Stimulated activated CD4-positive, alpha-beta T cell treated with anti-CD3 and anti-CD28 coated beads, Interleukin-1b, Interleukin-23, amount 100 ng/mL, for 24 hours (primary cell): ENCODE measurements at regions not wholly inside any gene's neighbourhood (a gene's known extent, or its start where the extent isn't known, plus 50 kb on each side); places are given as distances from the start of the nearest gene placed in this dataset.
"Not testable (repeated sequence)": the region's sequence is repeated elsewhere in the genome, so short reads cannot be mapped to it uniquely, and the experiment has no call there.

Experiments
- DNase-seq, 4 experiments: peaks; one replicate each; pipeline ENCODE4 v3.0.0-alpha.2; 2020; ENCODE audit warnings: low read depth in 4 of 4, low spot score in 1 of 4

DNA sequence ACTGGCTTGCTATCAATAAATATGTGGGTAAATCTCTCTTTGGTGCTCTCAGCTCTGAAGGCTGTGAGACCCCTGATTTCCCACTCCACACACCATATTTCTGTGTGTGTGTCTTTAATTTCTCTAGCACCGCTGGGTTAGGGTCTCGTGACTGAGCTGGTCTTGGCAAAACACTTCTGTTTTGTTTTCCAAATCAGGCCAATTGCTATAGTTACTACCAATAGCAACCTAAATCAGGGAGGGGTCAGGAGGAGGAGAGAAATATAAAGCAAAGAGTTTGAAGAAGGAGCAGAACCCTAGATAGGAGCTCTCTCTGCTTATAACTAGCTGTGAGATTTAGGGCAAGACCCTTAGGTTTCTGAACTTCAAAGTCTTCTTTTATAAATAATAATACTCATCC, 250.5 kb upstream of the IGFBP7 start:
- DNase-seq = no peak

DNA sequence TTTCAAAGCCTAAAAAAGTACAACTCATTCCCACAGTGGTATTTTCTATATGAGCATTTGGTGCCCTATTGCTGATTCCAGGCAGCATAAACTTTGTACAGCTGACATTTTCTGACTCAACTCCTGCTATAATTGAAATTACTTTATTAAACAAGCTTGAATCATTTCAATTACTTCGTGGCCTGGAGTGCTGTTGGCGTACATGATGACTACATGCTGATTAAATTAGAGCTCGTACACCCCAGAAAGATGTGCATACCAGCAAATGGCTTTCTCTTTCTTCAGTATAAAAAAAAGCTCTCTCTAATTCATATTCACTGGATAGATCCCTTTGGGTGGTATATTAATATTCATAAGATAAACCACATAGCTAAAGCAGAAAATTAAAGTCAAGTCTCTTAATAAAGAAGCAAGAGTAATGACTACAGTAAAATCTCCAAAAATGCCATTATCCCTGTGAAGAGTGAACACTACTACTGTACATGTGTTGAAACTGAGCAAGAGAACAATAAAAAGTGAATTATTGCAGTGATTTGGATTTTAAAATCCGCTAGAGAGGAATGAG, 245.0 kb upstream of the IGFBP7 start:
- no peak for DNase-seq

DNA sequence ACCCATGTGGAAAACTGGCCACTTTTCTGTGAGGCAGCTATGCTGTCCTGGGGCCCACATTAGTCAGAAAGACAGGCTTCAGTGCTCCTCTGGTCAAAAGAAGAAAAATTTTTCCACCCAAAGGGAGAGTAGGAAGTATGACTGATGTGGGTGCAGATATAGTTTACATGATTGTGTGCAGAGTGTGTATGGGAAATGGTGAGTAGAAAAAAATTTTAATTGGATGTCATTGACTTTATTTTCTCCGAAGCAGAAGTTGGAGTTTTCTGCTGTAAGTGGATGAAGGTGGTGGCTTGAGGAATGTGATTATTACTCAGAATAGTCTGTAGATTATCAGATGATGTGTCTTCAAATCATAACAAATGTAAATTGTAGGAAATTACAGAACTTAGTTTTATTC, 241.5 kb upstream of the IGFBP7 start:
- DNase-seq = no peak

DNA sequence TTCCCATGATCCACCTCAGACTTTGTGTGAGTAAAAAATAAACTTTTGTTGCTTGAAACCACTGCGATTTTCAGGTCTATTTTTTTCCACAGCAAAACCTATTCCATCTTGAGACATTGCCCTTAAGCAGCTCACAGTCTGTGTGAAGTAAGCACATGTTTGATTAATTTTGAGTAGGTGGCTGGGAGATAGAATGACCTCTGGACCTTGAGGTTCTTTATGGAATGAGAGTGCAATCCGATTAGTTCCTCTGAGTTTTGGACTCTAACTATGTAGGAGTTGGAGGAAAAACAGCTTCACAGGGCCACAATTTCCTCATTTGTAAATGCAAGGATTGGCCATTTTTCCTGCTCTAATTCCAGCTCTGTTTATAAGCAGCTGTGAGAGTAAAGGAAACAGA, 234.1 kb upstream of the IGFBP7 start:
- no peak for DNase-seq

DNA sequence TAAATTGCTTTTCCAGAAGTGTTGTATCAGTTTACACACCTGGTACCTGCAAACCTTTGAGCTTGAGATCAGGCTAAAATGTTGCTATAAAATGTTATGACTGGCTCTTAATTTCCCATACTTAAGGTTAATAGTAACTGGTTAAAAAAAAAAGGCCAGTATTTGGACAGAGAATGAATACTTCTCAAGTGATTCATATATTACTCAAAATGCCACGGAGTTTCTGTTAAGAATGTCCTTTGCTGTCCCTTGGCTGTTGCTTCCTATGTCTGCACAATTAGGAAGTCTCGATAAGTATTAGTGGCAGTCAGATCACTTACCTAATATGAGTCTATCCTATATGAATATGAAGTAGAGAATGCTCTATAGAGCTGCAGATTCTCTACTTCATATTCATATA, 232.2 kb upstream of the IGFBP7 start:
- DNase-seq = no peak

DNA sequence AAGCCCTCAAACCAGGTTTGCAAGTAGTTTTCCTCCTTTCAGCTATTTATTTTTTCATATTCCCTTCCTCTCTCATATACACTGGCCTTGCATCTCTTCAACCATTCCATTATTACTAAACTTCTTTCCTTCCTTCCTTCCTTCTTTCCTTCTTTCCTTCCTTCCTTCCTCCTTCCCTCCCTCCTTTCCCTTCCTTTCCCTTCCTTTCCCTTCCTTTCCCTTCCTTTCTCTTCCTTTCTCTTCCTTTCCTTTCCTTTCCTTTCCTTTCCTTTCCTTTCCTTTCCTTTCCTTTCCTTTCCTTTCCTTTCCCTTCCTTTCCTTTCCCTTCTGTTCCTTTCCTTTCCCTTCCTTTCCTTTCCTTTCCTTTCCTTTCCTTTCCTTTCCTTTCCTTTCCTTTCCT, 228.7 kb upstream of the IGFBP7 start:
- not testable (repeated sequence) for DNase-seq

DNA sequence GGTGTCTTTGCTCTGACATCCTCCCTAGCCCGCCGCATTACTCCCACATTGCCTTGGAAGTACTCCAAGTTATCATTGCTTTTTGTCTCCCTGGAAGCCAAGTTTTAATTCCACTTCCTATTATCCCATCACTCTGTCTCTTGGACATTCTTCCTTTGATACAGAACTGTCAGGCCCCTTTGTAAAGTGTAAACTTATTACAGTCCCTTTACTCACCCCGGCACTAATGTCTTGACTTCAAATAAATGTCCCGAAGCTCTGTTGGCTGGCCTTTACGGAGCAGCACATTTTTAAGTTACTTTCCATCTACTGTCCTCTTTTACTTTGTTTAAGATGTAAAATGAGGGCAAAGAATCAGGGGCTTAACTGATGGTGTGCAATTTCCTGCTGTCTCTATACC, 223.5 kb upstream of the IGFBP7 start:
- DNase-seq = no peak

DNA sequence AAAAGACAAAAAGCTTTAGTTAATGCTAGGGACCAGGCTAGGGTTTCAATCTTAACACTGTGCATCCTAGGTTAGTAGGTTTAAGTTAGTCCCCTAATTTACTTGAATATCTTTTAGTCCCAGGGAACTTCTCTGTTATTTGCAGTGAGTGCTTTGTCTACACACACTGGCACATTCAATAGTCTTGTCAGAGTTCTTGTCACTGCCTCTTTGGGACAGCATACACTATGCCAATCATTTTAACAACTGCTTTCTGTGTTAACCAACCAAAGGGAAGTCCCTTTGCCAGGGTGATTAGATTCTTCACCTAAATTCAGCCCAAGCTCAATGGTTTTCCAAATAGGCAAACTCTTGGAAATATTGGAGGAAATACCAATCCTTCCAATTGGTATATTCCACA, 221.8 kb upstream of the IGFBP7 start:
- no peak for DNase-seq

DNA sequence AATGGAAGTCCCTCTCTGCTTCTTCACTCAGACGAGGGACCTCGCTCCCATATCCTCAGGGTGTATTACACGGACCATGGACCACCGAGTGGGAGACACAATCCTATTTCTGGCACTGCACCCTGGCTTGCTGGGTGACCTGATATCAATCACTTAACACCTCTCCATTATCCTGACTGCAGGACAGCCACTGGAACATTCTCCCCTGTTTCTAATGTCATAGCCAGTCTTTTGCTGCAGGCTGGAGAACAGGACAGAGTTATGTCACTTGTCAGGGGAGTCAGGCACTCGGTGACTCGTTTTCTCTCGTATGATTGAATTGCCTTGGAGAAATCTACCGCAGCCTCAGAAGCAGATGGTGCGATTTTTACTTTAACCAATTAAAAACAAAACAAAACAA, 219.1 kb upstream of the IGFBP7 start:
- DNase-seq = no peak

DNA sequence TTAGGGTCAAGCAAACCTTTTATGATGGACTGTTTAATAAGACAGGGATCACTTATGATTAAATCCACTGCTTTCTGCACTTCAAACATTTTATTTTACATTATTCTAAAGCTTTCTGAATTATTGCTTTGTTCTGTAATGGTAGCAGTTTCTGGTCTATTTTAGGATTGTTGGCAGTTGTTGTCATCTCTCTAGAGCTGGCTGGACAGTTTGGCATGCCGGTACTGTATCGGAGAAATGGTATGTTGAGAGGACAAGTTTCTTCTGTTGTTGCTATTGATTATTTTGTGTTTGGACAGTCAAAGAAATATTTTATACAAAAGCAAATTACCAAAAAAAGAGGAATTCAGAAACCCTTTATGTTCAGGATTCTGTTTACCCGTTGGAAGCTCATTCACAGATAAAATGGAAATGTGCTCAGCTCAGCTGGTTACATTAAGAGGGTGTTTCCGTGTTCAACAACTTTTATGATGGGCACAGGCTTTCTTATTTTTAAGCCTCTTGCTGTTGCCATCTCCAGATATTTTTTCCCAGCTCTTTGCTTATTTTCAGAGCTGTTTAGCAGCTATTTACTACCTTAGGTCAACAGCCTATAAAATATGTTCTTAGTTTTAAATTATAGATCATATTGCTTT, 214.6 kb upstream of the IGFBP7 start:
- DNase-seq = no peak

DNA sequence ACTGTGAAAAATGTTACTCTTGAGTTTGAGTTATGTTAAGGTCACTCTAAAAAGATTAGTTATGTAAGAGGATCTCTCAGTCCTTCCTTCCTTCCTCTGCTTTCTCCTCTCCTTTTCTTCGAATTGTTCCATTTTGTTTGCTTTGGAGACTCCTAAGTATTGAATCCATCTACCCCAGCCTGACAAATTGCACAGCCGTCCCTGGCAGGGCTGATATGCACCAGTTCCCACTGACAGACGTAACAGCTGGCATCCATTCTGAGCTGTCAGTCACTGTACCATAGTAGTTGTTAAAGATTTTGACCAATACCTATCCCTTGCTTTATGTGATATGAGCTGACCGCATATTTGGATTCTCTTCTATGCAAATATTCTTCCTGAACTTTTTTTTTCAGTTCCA, 210.7 kb upstream of the IGFBP7 start:
- no peak for DNase-seq

DNA sequence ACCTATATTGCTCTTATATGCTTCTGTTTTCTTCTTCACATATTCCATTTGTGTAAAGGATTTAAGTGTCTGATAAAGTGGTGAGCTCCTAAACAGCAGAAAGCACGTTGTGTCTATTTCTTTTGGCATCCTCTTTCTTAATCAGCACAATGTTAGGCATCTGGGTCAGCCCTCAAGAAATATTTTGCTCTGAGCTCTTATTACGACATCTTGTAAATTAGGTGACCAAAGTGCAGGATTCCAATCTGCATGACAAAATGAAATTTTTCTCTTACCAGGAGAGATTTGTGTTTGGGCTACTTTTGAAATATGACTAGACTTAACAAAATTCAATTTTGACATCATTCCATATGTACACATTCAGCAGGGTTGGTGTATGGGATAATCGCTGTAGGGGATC, 210.0 kb upstream of the IGFBP7 start:
- no peak for DNase-seq

DNA sequence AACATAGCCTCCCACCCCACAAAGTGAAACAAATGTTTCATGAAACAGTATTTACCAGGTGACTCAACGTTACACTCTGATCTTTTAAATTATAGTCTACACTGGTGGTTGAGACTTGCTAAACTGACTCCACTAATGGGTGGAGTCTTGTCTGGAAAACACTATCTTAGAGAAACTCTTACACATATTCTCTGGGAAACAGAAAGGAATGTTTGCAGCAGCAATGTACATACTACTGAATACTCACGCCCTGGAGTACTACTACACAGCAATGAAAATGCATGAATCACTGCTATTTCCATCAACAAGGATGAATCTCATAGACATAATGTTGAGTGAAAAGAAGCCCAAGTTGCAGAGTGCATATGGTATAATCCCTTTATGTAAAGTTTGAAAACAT, 208.5 kb upstream of the IGFBP7 start:
- no peak for DNase-seq

DNA sequence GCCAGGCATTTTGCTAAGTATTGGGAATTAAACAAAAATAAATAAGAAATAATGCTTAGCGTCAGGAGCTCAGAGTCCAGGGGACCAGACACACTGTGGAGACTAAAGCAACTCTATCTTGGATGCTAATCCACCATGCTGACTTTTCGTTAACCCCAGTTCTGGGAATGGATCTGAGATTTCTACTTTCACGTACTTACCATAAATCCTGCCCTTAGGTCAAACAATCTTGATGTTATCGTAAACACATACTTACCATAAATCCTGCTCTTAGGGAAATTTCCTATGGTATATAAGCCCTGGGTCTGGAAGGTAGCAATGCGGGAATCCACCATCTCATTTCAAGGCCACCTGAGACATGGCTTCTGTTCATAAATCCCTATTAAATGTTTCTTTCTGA, 204.5 kb upstream of the IGFBP7 start:
- DNase-seq = no peak

DNA sequence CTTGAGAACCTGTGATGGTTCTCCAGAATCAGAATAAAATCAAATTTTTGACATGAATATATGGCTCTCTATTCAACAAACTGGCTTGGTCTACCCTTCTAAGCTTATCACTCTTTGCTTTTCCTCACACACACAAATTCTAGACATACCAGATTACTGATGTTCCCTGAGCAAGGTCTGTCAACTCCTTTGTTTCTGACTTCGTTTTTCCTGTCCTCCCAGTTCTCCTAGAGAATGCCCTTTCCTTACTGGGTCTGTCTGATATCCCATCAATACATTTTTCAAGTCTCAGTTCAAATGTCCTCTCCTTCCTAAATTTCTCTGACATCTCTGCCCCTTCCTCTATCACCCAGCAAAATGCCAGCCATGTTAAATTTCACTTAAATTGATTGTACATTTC, 202.1 kb upstream of the IGFBP7 start:
- DNase-seq = no peak

DNA sequence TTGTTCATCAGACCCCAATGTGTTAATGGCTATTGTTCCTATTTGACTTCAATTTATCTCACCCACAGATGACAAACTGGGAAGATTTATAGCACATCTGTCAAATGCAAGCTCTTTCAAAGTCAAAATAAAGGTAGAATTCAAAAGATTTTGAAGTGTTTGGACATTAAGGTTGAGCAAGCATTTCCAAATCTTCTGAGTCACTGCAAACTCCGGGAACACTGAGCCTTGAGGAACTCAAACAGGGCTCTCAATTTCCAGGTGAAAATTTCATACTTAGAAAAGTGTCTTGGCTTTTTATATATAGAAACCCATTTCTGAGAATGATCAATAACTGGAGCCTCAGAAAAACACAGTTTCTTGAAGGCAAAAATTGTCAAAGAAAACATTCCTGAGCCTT, 199.5 kb upstream of the IGFBP7 start:
- no peak for DNase-seq

DNA sequence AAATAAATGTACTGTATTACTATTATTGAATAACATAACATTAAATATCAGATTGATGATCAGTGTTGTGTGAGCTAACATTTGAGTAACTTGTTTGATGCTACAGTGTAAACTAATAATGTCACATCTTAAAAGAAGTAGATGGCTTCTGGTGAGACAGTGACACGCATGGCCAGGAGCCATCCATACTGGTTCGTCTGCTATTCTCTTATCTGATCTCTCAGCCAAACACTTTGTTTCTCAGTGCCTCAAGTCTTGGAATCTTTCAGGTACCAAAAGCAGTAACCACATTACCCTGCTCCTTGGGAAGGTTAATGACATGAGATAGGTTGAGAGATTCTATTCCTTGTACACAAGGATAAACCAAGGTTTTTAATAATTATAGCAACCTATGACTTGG, 198.1 kb upstream of the IGFBP7 start:
- DNase-seq = no peak

DNA sequence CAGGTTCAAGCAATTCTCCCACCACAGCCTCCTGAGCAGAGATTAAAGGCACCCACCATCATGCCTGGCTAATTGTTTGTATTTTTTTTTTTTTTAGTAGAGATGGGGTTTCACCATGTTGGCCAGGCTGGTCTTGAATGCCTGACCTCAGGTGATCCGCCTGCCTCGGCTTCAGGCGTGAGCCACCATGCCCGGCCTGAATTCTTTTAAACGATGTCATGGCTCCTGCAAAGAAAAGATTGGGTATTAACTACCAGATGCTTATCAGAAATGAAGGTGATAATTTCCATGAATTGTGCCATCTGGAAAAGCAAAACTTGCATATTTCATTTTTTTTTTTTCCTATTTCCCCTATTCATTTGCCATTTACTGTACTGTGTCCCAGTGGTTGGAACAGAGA, 195.7 kb upstream of the IGFBP7 start:
- no peak for DNase-seq

DNA sequence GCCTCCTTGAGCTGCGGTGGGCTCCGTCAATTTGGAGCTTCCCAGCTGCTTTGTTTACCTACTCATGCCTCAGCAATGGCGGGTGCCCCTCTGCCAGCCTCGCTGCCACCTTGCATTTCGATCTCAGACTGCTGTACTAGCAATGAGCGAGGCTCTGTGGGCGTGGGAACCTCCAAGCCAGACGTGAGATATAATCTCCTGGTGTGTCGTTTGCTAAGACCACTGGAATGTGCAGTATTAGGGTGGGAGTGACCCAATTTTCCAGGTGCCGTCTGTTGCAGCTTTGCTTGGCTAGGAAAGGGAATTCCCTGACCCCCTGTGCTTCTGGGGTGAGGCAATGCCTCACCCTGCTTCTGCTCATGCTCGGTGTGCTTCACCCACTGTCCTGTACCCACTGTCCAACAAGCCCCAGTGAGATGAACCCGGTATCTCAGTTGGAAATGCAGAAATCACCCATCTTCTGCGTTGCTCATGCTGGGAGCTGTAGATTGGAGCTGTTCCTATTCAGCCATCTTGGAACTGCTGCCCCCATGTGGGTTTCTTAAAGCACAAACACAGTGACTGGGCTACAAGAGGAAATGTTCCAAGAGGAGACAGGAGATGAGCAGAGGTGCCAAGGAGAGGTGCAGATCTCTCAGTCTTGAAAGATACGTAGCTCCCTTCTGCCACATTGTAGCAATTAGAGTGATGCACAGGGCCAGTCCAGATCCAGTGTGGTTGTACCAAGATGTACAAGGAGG, 193.0 kb upstream of the IGFBP7 start:
- DNase-seq = no peak

DNA sequence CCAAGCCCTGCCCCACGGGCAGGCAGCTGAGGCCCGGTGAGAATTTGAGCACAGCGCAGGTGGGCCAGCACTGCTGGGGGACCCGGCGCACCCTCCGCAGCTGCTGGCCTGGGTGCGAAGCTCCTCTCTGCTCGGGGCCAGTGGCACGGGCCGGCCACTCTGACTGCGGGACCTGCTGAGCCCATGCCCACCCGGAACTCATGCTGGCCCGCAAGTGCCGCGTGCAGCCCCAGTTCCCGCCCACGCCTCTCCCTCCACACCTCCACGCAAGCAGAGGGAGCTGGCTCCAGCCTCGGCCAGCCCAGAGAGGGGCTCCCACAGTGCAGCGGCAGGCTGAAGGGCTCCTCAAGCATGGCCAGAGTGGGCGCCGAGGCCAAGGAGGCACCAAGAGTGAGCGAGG, 190.1 kb upstream of the IGFBP7 start:
- DNase-seq = not testable (repeated sequence)

DNA sequence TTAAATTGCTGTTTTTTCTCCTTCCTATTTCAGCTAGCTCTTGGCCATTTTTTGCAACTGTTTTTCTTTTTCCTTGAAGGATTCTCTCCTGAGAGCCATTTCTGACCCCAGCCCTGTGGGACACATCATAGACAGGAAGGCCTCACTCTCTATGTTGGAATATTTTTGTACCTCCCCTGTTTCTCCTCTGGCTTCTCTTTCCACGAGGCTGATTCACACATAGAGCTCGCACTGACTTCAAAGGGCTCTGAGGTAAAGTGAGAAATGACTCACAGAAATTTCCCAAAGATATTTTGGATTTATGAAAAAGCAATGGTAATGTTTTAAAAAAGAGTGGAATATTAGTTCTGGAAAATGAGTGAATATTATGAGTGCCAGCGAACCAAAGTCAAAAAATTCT, 181.7 kb upstream of the IGFBP7 start:
- no peak for DNase-seq

DNA sequence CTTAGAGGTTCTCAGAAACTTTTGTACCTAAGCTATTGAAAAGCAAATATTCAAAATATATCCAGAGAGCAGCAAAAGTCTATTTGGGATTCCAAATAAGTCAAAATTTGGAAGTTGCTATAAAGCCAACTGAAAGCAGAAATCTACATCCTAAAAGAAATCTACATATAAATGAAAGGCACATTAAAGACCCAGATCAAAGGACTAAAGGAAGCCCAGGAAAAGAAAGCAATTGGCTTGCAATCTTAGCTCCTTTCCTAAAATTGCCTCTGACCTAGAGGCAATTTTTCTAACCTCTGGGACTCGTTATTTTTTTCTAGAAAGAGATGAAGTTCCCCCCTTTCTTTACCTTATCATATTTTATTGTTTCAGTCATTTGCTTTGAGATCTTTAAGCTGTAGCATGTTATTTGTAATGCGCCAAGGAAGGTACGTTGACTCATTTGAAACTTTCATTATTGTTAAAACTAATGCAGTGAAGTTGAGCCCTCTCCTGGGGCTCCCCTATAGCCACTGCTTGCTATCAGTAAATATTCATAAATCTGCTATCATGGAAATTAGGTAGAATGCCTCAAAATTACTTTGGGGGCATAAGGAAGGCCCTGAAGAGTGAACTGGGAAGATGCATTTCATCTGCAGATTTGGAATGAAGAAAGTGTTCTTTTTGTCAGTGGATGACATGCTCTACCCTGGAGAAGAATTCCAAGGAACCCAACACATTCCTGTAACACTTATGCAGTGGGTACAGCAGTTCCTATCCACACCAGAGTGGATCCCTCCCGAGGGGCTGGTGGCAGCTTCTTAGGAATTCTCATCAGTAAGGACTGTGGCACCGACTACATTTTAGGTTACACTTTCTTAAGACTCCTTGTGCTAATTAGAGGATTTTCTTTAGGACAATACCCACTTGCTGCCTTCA, 177.8 kb upstream of the IGFBP7 start:
- DNase-seq = no peak
